Neural cell (in vitro differentiated cells): ENCODE measurements at regions not wholly inside any gene's neighbourhood (a gene's known extent, or its start where the extent isn't known, plus 50 kb on each side); places are given as distances from the start of the nearest gene placed in this dataset.

ENCODE experiments used
- H2AFZ ChIP-seq: fragments of 200-600, 300-800 bp; sonication (generic), shearing (Covaris generic); 2 replicates; pipeline ENCODE4 v1.6.0; 2014; ENCODE audit warnings: low read depth, mild to moderate bottlenecking, antibody characterized with exemption, low read length, moderate library complexity
- H3F3A ChIP-seq: fragments of 200-600 bp; shearing (Covaris generic); 2 replicates; pipeline ENCODE4 v1.6.1; 2016; ENCODE audit warnings: mild to moderate bottlenecking, moderate library complexity, mixed read lengths, antibody characterized with exemption, low read length; ENCODE audit not compliant: insufficient read depth, poor library complexity, severe bottlenecking
- H3K27ac ChIP-seq: fragments of 200-600, 300-800 bp; sonication (generic), shearing (Covaris generic); 2 replicates; pipeline ENCODE4 v1.5.1; 2014; ENCODE audit warnings: mild to moderate bottlenecking, low read length, moderate library complexity
- H3K27me3 ChIP-seq: fragments of 300-800, 200-600 bp; sonication (generic), shearing (Covaris generic); 2 replicates; pipeline ENCODE4 v1.6.0; 2014; ENCODE audit warnings: mild to moderate bottlenecking, low read depth, low read length, moderate library complexity; ENCODE audit not compliant: insufficient read depth
- H3K36me3 ChIP-seq: fragments of 300-800, 200-600 bp; sonication (generic), shearing (Covaris generic); 2 replicates; pipeline ENCODE4 v1.5.1; 2014; ENCODE audit warnings: mild to moderate bottlenecking, antibody characterized with exemption, low read length, moderate library complexity; ENCODE audit not compliant: insufficient read depth
- H3K4me2 ChIP-seq: fragments of 300-800, 200-600 bp; sonication (generic), shearing (Covaris generic); 2 replicates; pipeline ENCODE4 v1.6.0; 2014; ENCODE audit warnings: mild to moderate bottlenecking, low read length
- H3K4me3 ChIP-seq: fragments of 300-800, 200-600 bp; sonication (generic), shearing (Covaris generic); 2 replicates; pipeline ENCODE4 v1.5.1; 2014; ENCODE audit warnings: mild to moderate bottlenecking, low read length, moderate library complexity
- H3K79me2 ChIP-seq: fragments of 200-600 bp; shearing (Covaris generic); replicated peaks from 2 replicates; pipeline ENCODE4 v1.6.0; 2014; ENCODE audit warnings: mild to moderate bottlenecking, low read length, moderate library complexity; ENCODE audit not compliant: insufficient read depth
- H3K9ac ChIP-seq: fragments of 300-800, 200-600 bp; sonication (generic), shearing (Covaris generic); 2 replicates; pipeline ENCODE4 v1.6.1; 2016; ENCODE audit warnings: mild to moderate bottlenecking, low read length, mixed read lengths
- H3K9me2 ChIP-seq: fragments of 200-600 bp; shearing (Covaris generic); 2 replicates; pipeline ENCODE4 v1.6.1; 2016; ENCODE audit warnings: mild to moderate bottlenecking, low read length, mixed read lengths; ENCODE audit not compliant: insufficient read depth
- H3K9me3 ChIP-seq: fragments of 200-600, 300-800 bp; sonication (generic), shearing (Covaris generic); 2 replicates; pipeline ENCODE4 v1.6.1; 2016; ENCODE audit warnings: mild to moderate bottlenecking, mixed run types, low read length, moderate library complexity, mixed read lengths
- H4K20me1 ChIP-seq: fragments of 200-600 bp; shearing (Covaris generic); 2 replicates; pipeline ENCODE4 v1.6.1; 2016; ENCODE audit warnings: mild to moderate bottlenecking, mixed run types; ENCODE audit not compliant: insufficient read depth
- CTCF ChIP-seq: fragments of 450-650 bp; IDR thresholded peaks from 2 replicates; pipeline ENCODE4 v1.5.1; 2014; ENCODE audit warnings: antibody characterized with exemption, mild to moderate bottlenecking, moderate library complexity; ENCODE audit not compliant: poor library complexity, severe bottlenecking
- EP300 ChIP-seq: fragments of 450-650 bp; conservative IDR thresholded peaks from 2 replicates; pipeline ENCODE4 v1.6.1; 2014; ENCODE audit warnings: antibody characterized with exemption, mild to moderate bottlenecking, moderate library complexity; ENCODE audit not compliant: poor library complexity, severe bottlenecking
- EZH2 ChIP-seq: fragments of 200-600, 300-800 bp; shearing (Covaris generic), sonication (generic); IDR thresholded peaks from 2 replicates; pipeline ENCODE4 v1.6.1; 2014; ENCODE audit warnings: antibody characterized with exemption, low read length, borderline replicate concordance, mild to moderate bottlenecking; ENCODE audit not compliant: insufficient read depth, poor library complexity, severe bottlenecking
- MXI1 ChIP-seq: fragments of 450-650 bp; conservative IDR thresholded peaks from 2 replicates; pipeline ENCODE4 v1.6.1; 2014; ENCODE audit warnings: antibody characterized with exemption, mild to moderate bottlenecking; ENCODE audit not compliant: poor library complexity, severe bottlenecking
- POLR2AphosphoS5 ChIP-seq: IDR thresholded peaks from 2 replicates; pipeline ENCODE4 v1.6.1; 2012
- RAD21 ChIP-seq: fragments of 450-650 bp; conservative IDR thresholded peaks from 2 replicates; pipeline ENCODE4 v1.6.1; 2014; ENCODE audit warnings: antibody characterized with exemption, mild to moderate bottlenecking, moderate library complexity
- REST ChIP-seq: IDR thresholded peaks from 2 replicates; pipeline ENCODE4 v1.6.1; 2012; ENCODE audit warnings: borderline replicate concordance
- SMC3 ChIP-seq: fragments of 450-650 bp; conservative IDR thresholded peaks from 2 replicates; pipeline ENCODE4 v1.6.1; 2014; ENCODE audit warnings: antibody characterized with exemption, mild to moderate bottlenecking, moderate library complexity; ENCODE audit not compliant: poor library complexity
- TAF1 ChIP-seq: IDR thresholded peaks from 2 replicates; pipeline ENCODE4 v1.6.1; 2012; ENCODE audit warnings: low read depth

GRCh38 chr1:90502696-90503095 lies 214.4 kb downstream of the BARHL2 start:
- no peaks in the 10 kb centered on the region for H3K27me3 ChIP-seq
- no peak overlapping the region for H3K9ac ChIP-seq
- TF ChIP-seq POLR2AphosphoS5: no peak
- TF ChIP-seq MXI1: no peak
- TF ChIP-seq RAD21: no peak
- TF ChIP-seq REST: no peak
- no peak for TF ChIP-seq EZH2
- no peak for TF ChIP-seq TAF1
- TF ChIP-seq SMC3: no peak
- no peak for TF ChIP-seq CTCF
- no peak for TF ChIP-seq EP300
- H2AFZ ChIP-seq: no peak overlapping the region
- H3K4me2 ChIP-seq: no peak overlapping the region
- no peaks in the 10 kb centered on the region for H3F3A ChIP-seq
- H3K4me3 ChIP-seq: no peak overlapping the region
- H3K27ac ChIP-seq: no peak overlapping the region
- no peaks in the 10 kb centered on the region for H3K9me2 ChIP-seq
- no peaks in the 10 kb centered on the region for H3K79me2 ChIP-seq
- H3K9me3 ChIP-seq: no peaks in the 10 kb centered on the region
- no peaks in the 10 kb centered on the region for H4K20me1 ChIP-seq
- no peaks in the 10 kb centered on the region for H3K36me3 ChIP-seq

- Histone ChIP-seq H4K20me1 (no peaks in the 10 kb centered on the region), H3K9ac (no peak overlapping the region), H3K9me3 (no peaks in the 10 kb centered on the region), H3K36me3 (no peaks in the 10 kb centered on the region), H3K27ac (no peak overlapping the region), H3K79me2 (no peaks in the 10 kb centered on the region), H3K4me3 (no peak overlapping the region), H2AFZ (no peak overlapping the region), H3K27me3 (no peaks in the 10 kb centered on the region), H3K4me2 (no peak overlapping the region), H3K9me2 (no peaks in the 10 kb centered on the region), H3F3A (no peaks in the 10 kb centered on the region)
- TF ChIP-seq EZH2 (no peak), REST (no peak), EP300 (no peak), SMC3 (no peak)
Observed at GRCh38 chr1:90502194-90502593, 214.9 kb downstream of the BARHL2 start.
